ENCODE measurements at regions not wholly inside any gene's neighbourhood (a gene's known extent, or its start where the extent isn't known, plus 50 kb on each side); places are given as distances from the start of the nearest gene placed in this dataset.

GRCh38 chr5:125142458-125142857, 396.0 kb upstream of the ZNF608 start:
- Histone ChIP-seq H3K9me3 (ENCODE audit: control insufficient read depth, low read length) (no peaks in the 10 kb centered on the region), H3K27ac (ENCODE audit: low read depth in 1 of 2, low read length in 2 of 2) (no peak overlapping the region), H3K36me3 (ENCODE audit: control insufficient read depth in 1 of 2, insufficient read depth in 2 of 2, low read length in 1 of 2) (no peaks in the 10 kb centered on the region), H3K27me3 (ENCODE audit: control insufficient read depth in 1 of 2, insufficient read depth in 2 of 2, low read length in 1 of 2) (no peaks in the 10 kb centered on the region), H3K4me1 (ENCODE audit: control insufficient read depth in 1 of 2, insufficient read depth in 2 of 2, low read length in 2 of 2) (no peaks in the 10 kb centered on the region), H3K4me3 (ENCODE audit: low read length in 2 of 2) (no peak overlapping the region)
- ATAC-seq (ENCODE audit: low FRiP score) (no peak), DNase-seq (no peak)
- intact Hi-C loops (cut with DNase I): no loop called here

- intact Hi-C loops (cut with DNase I): no loop called here
- H3K27ac ChIP-seq (ENCODE audit: low read depth in 1 of 2, low read length in 2 of 2): no peak overlapping the region
- DNase-seq (no peak), ATAC-seq (ENCODE audit: low FRiP score) (no peak)
- no peaks in the 10 kb centered on the region for H3K27me3 ChIP-seq (ENCODE audit: control insufficient read depth in 1 of 2, insufficient read depth in 2 of 2, low read length in 1 of 2)
- 78 to 85% methylated on average over 2 of the region's 2 CpGs for WGBS, 2 donors
- H3K9me3 ChIP-seq (ENCODE audit: control insufficient read depth, low read length): no peaks in the 10 kb centered on the region
- no peak overlapping the region for H3K4me3 ChIP-seq (ENCODE audit: low read length in 2 of 2)
- no peaks in the 10 kb centered on the region for H3K36me3 ChIP-seq (ENCODE audit: control insufficient read depth in 1 of 2, insufficient read depth in 2 of 2, low read length in 1 of 2)
- no peaks in the 10 kb centered on the region for H3K4me1 ChIP-seq (ENCODE audit: control insufficient read depth in 1 of 2, insufficient read depth in 2 of 2, low read length in 2 of 2)
Observed at GRCh38 chr5:125143011-125143410, 396.6 kb upstream of the ZNF608 start.

GRCh38 chr5:125148076-125148475, 401.6 kb upstream of the ZNF608 start:
- Histone ChIP-seq H3K4me1 (ENCODE audit: control insufficient read depth in 1 of 2, insufficient read depth in 2 of 2, low read length in 2 of 2) (no peaks in the 10 kb centered on the region), H3K9me3 (ENCODE audit: control insufficient read depth, low read length) (no peaks in the 10 kb centered on the region), H3K27ac (ENCODE audit: low read depth in 1 of 2, low read length in 2 of 2) (no peak overlapping the region), H3K36me3 (ENCODE audit: control insufficient read depth in 1 of 2, insufficient read depth in 2 of 2, low read length in 1 of 2) (no peaks in the 10 kb centered on the region), H3K4me3 (ENCODE audit: low read length in 2 of 2) (no peak overlapping the region), H3K27me3 (ENCODE audit: control insufficient read depth in 1 of 2, insufficient read depth in 2 of 2, low read length in 1 of 2) (peaks cover 0 to 1% of the 10 kb centered on the region in 2 donors)
- intact Hi-C loops (cut with DNase I): loop anchor here in 1 of 2 donors (5.0 kb wide), 1 partner anchor 694 kb away; no protein-coding TSS in a partner anchor
- ATAC-seq (ENCODE audit: low FRiP score): no peak
- DNase-seq: no peak
- WGBS, 2 donors: 85 to 92% methylated on average over 1 of the region's 1 CpG

- no peak for ATAC-seq (ENCODE audit: low FRiP score)
- H3K27ac ChIP-seq (ENCODE audit: low read depth in 1 of 2, low read length in 2 of 2): no peak overlapping the region
- no peak for DNase-seq
Observed at GRCh38 chr5:125148706-125149105, 402.3 kb upstream of the ZNF608 start.

GRCh38 chr5:125149110-125149509, 402.7 kb upstream of the ZNF608 start:
- 42 to 50% methylated on average over 3 of the region's 3 CpGs for WGBS, 2 donors
- Histone ChIP-seq H3K4me3 (ENCODE audit: low read length in 2 of 2) (no peak overlapping the region), H3K36me3 (ENCODE audit: control insufficient read depth in 1 of 2, insufficient read depth in 2 of 2, low read length in 1 of 2) (no peaks in the 10 kb centered on the region), H3K27me3 (ENCODE audit: control insufficient read depth in 1 of 2, insufficient read depth in 2 of 2, low read length in 1 of 2) (peaks cover 0 to 1% of the 10 kb centered on the region in 2 donors), H3K4me1 (ENCODE audit: control insufficient read depth in 1 of 2, insufficient read depth in 2 of 2, low read length in 2 of 2) (no peaks in the 10 kb centered on the region), H3K27ac (ENCODE audit: low read depth in 1 of 2, low read length in 2 of 2) (no peak overlapping the region), H3K9me3 (ENCODE audit: control insufficient read depth, low read length) (no peaks in the 10 kb centered on the region)
- ATAC-seq (ENCODE audit: low FRiP score): no peak
- DNase-seq: no peak
- intact Hi-C loops (cut with DNase I): loop anchor here in 1 of 2 donors (5.0 kb wide), 1 partner anchor 693 kb away; no protein-coding TSS in a partner anchor

More at GRCh38 chr5:125148706-125149105, 402.3 kb upstream of the ZNF608 start:
- H3K4me1 ChIP-seq (ENCODE audit: control insufficient read depth in 1 of 2, insufficient read depth in 2 of 2, low read length in 2 of 2): no peaks in the 10 kb centered on the region
- no peak overlapping the region for H3K4me3 ChIP-seq (ENCODE audit: low read length in 2 of 2)
- H3K36me3 ChIP-seq (ENCODE audit: control insufficient read depth in 1 of 2, insufficient read depth in 2 of 2, low read length in 1 of 2): no peaks in the 10 kb centered on the region
- H3K9me3 ChIP-seq (ENCODE audit: control insufficient read depth, low read length): no peaks in the 10 kb centered on the region
- intact Hi-C loops (cut with DNase I): loop anchor here in 1 of 2 donors (5.0 kb wide), 1 partner anchor 694 kb away; no protein-coding TSS in a partner anchor
- 28 to 39% methylated on average over 3 of the region's 3 CpGs for WGBS, 2 donors
- peaks cover 0 to 1% of the 10 kb centered on the region in 2 donors for H3K27me3 ChIP-seq (ENCODE audit: control insufficient read depth in 1 of 2, insufficient read depth in 2 of 2, low read length in 1 of 2)

- H3K4me3 ChIP-seq (ENCODE audit: low read length in 2 of 2): no peak overlapping the region
- H3K4me1 ChIP-seq (ENCODE audit: control insufficient read depth in 1 of 2, insufficient read depth in 2 of 2, low read length in 2 of 2): no peaks in the 10 kb centered on the region
- 37 to 67% methylated on average over 4 of the region's 4 CpGs for WGBS, 2 donors
- H3K27me3 ChIP-seq (ENCODE audit: control insufficient read depth in 1 of 2, insufficient read depth in 2 of 2, low read length in 1 of 2): peaks cover 0 to 1% of the 10 kb centered on the region in 2 donors
- ATAC-seq (ENCODE audit: low FRiP score) (no peak), DNase-seq (no peak)
- intact Hi-C loops (cut with DNase I): loop anchor here in 1 of 2 donors (5.0 kb wide), 1 partner anchor 693 kb away; no protein-coding TSS in a partner anchor
- H3K9me3 ChIP-seq (ENCODE audit: control insufficient read depth, low read length): no peaks in the 10 kb centered on the region
- H3K27ac ChIP-seq (ENCODE audit: low read depth in 1 of 2, low read length in 2 of 2): no peak overlapping the region
- no peaks in the 10 kb centered on the region for H3K36me3 ChIP-seq (ENCODE audit: control insufficient read depth in 1 of 2, insufficient read depth in 2 of 2, low read length in 1 of 2)
Observed at GRCh38 chr5:125149527-125149926, 403.1 kb upstream of the ZNF608 start.

- intact Hi-C loops (cut with DNase I): no loop called here
- ATAC-seq (ENCODE audit: low FRiP score): no peak
- 38 to 42% methylated on average over 3 of the region's 3 CpGs for WGBS, 2 donors
Observed at GRCh38 chr5:125150041-125150669, 403.7 kb upstream of the ZNF608 start.

GRCh38 chr5:125151150-125151900, 404.9 kb upstream of the ZNF608 start:
- DNase-seq (no peak), ATAC-seq (ENCODE audit: low FRiP score) (no peak)
- WGBS, 2 donors: 60 to 63% methylated on average over 4 of the region's 4 CpGs
- no peaks in the 10 kb centered on the region for H3K4me1 ChIP-seq (ENCODE audit: control insufficient read depth in 1 of 2, insufficient read depth in 2 of 2, low read length in 2 of 2)
- H3K36me3 ChIP-seq (ENCODE audit: control insufficient read depth in 1 of 2, insufficient read depth in 2 of 2, low read length in 1 of 2): no peaks in the 10 kb centered on the region
- intact Hi-C loops (cut with DNase I): no loop called here
- no peak overlapping the region for H3K27ac ChIP-seq (ENCODE audit: low read depth in 1 of 2, low read length in 2 of 2)
- peaks cover 0 to 1% of the 10 kb centered on the region in 2 donors for H3K27me3 ChIP-seq (ENCODE audit: control insufficient read depth in 1 of 2, insufficient read depth in 2 of 2, low read length in 1 of 2)
- H3K4me3 ChIP-seq (ENCODE audit: low read length in 2 of 2): no peak overlapping the region
- no peaks in the 10 kb centered on the region for H3K9me3 ChIP-seq (ENCODE audit: control insufficient read depth, low read length)

More at GRCh38 chr5:125150041-125150669, 403.7 kb upstream of the ZNF608 start:
- Histone ChIP-seq H3K9me3 (ENCODE audit: control insufficient read depth, low read length) (no peaks in the 10 kb centered on the region), H3K4me1 (ENCODE audit: control insufficient read depth in 1 of 2, insufficient read depth in 2 of 2, low read length in 2 of 2) (no peaks in the 10 kb centered on the region), H3K27ac (ENCODE audit: low read depth in 1 of 2, low read length in 2 of 2) (no peak overlapping the region), H3K4me3 (ENCODE audit: low read length in 2 of 2) (no peak overlapping the region), H3K27me3 (ENCODE audit: control insufficient read depth in 1 of 2, insufficient read depth in 2 of 2, low read length in 1 of 2) (peaks cover 0 to 1% of the 10 kb centered on the region in 2 donors), H3K36me3 (ENCODE audit: control insufficient read depth in 1 of 2, insufficient read depth in 2 of 2, low read length in 1 of 2) (no peaks in the 10 kb centered on the region)
- DNase-seq: no peak

- DNase-seq (no peak), ATAC-seq (ENCODE audit: low FRiP score) (no peak)
- H3K9me3 ChIP-seq (ENCODE audit: control insufficient read depth, low read length): no peaks in the 10 kb centered on the region
- peaks cover 0 to 1% of the 10 kb centered on the region in 2 donors for H3K27me3 ChIP-seq (ENCODE audit: control insufficient read depth in 1 of 2, insufficient read depth in 2 of 2, low read length in 1 of 2)
- no peaks in the 10 kb centered on the region for H3K36me3 ChIP-seq (ENCODE audit: control insufficient read depth in 1 of 2, insufficient read depth in 2 of 2, low read length in 1 of 2)
- no peaks in the 10 kb centered on the region for H3K4me1 ChIP-seq (ENCODE audit: control insufficient read depth in 1 of 2, insufficient read depth in 2 of 2, low read length in 2 of 2)
- no peak overlapping the region for H3K4me3 ChIP-seq (ENCODE audit: low read length in 2 of 2)
- 68 to 71% methylated on average over 4 of the region's 4 CpGs for WGBS, 2 donors
- no peak overlapping the region for H3K27ac ChIP-seq (ENCODE audit: low read depth in 1 of 2, low read length in 2 of 2)
- intact Hi-C loops (cut with DNase I): no loop called here
Observed at GRCh38 chr5:125152044-125152443, 405.6 kb upstream of the ZNF608 start.
